Caco-2 (cell line): ENCODE measurements at regions not wholly inside any gene's neighbourhood (a gene's known extent, or its start where the extent isn't known, plus 50 kb on each side); places are given as distances from the start of the nearest gene placed in this dataset.

Source experiments
- BruUV-seq: library from RNA; stranded (reverse); fragments of 400-500 nt; replicated peaks from 2 replicates; lab custom pipeline; 2021; lab: Mats Ljungman, UMichigan
- CTCF ChIA-PET: fragments of 300-600 bp; sonication (Branson Sonifier 250); formaldehyde crosslinking; loops from one replicate; lab custom pipeline; 2022; ENCODE audit warnings: antibody characterized with exemption; lab: Charles Lee
- POLR2A ChIA-PET: fragments of 300-600 bp; sonication (Branson Sonifier 250); formaldehyde crosslinking; loops from one replicate; lab custom pipeline; 2022; ENCODE audit warnings: antibody characterized with exemption; lab: Charles Lee
- DNase-seq, 2 experiments: peaks; one replicate each; pipeline versions ENCODE4 v3.0.0 to v3.0.0-alpha.2; 2020 to 2022
- H3K27me3 ChIP-seq: replicated peaks from 2 replicates; pipeline ENCODE4 v1.6.0; 2011; ENCODE audit warnings: low read length; ENCODE audit not compliant: control insufficient read depth, insufficient read depth
- H3K36me3 ChIP-seq: 2 replicates; pipeline ENCODE4 v1.5.1; 2011; ENCODE audit warnings: low read length; ENCODE audit not compliant: control insufficient read depth, insufficient read depth
- H3K4me1 ChIP-seq: fragments of 250-450 bp; sonication (Bioruptor Pico); 2 replicates; pipeline ENCODE4 v1.5.1; 2020; ENCODE audit warnings: mild to moderate bottlenecking
- H3K4me3 ChIP-seq: 2 replicates; pipeline ENCODE4 v1.5.1; 2011; ENCODE audit warnings: low read depth, mild to moderate bottlenecking, control low read depth, low read length
- H3K9me3 ChIP-seq: fragments of 250-450 bp; sonication (Bioruptor Pico); 2 replicates; pipeline ENCODE4 v1.5.1; 2020; ENCODE audit warnings: mild to moderate bottlenecking, moderate library complexity
- H3K27ac Mint-ChIP-seq: one replicate; pipeline ENCODE4 v1.8.0; 2022; ENCODE audit warnings: mixed read lengths; ENCODE audit not compliant: unreplicated experiment
- H3K27me3 Mint-ChIP-seq: one replicate; pipeline ENCODE4 v1.8.0; 2022; ENCODE audit warnings: mixed read lengths; ENCODE audit not compliant: insufficient read depth, unreplicated experiment
- H3K36me3 Mint-ChIP-seq: one replicate; pipeline ENCODE4 v1.8.0; 2022; ENCODE audit warnings: mild to moderate bottlenecking, mixed read lengths; ENCODE audit not compliant: insufficient read depth, unreplicated experiment
- H3K4me1 Mint-ChIP-seq: one replicate; pipeline ENCODE4 v1.8.0; 2022; ENCODE audit warnings: low read depth, mixed read lengths; ENCODE audit not compliant: unreplicated experiment
- H3K4me3 Mint-ChIP-seq: one replicate; pipeline ENCODE4 v1.8.0; 2022; ENCODE audit warnings: mild to moderate bottlenecking, moderate library complexity, mixed read lengths; ENCODE audit not compliant: unreplicated experiment
- H3K9me3 Mint-ChIP-seq: one replicate; pipeline ENCODE4 v1.8.0; 2022; ENCODE audit warnings: mixed read lengths; ENCODE audit not compliant: unreplicated experiment
- intact Hi-C: fragments of 100-400 bp; cut with micrococcal nuclease; formaldehyde crosslinking; loops from one replicate; pipeline ENCODE4 v1.10.0; 2022; ENCODE audit not compliant: unreplicated experiment
- TF ChIP-seq, protein P1 (sequence below), 2 experiments: fragments of 200-600 bp in 1 of 2; IDR thresholded peaks; 1 replicate in 1 of 2; 2 replicates in 1 of 2; pipeline versions ENCODE4 v1.5.1 to v1.8.0; 2011 to 2022; ENCODE audit warnings: antibody characterized with exemption in 1 of 2, control low read depth in 1 of 2, inconsistent platforms in 1 of 2, low read depth in 1 of 2, low read length in 1 of 2, mild to moderate bottlenecking in 1 of 2, moderate library complexity in 1 of 2; ENCODE audit not compliant: insufficient read depth in 1 of 2, severe bottlenecking in 1 of 2, unreplicated experiment in 1 of 2

DNA sequence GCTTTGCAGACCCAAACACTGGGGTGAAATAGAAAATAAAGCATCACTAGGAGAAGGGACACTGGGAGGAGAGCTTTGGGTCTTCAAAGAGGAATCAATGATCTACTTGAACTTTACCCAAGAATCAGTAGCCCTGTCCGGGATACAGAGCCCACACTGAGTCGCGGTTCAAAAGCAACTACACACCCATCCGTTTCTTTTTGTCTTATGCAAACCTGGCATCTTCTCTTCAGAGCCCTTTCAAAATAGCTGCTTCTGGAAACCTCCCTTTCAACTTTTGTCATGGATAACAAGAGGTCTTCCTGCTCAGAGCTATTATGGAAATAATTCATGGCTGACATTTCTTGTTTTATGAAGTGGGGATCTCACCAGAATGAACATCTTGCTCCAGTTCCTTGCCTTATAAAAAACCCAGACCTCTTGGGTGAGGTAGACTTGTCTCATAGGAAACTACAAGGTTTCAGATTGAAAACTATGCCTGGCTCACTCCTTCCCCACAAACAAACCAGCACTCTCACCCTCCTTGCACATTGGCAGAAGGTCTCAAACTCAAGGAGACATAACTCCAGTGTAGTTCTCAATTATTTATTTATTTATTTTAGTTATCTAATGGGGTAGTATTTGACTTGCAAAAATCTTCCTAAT, 115.1 kb upstream of the ARHGEF3 start:
- CTCF ChIA-PET = interaction anchor here (1.2 kb wide), 1 partner anchor 117 kb away, joined by 3 read pairs; no protein-coding TSS in a partner anchor
- Histone ChIP-seq H3K4me3 (no peak overlapping the region), H3K36me3 (no peaks in the 10 kb centered on the region), H3K27me3 (no peaks in the 10 kb centered on the region), H3K4me1 (no peaks in the 10 kb centered on the region), H3K9me3 (no peaks in the 10 kb centered on the region)
- intact Hi-C loops = no loop called here
- no peak overlapping the region for H3K4me3 Mint-ChIP-seq
- POLR2A ChIA-PET = no interaction called here
- H3K27ac Mint-ChIP-seq = no peak overlapping the region
- no TSS peak for BruUV-seq
- H3K36me3 Mint-ChIP-seq = no peaks in the 10 kb centered on the region
- no peak for DNase-seq
- no peaks in the 10 kb centered on the region for H3K27me3 Mint-ChIP-seq
- no peaks in the 10 kb centered on the region for H3K9me3 Mint-ChIP-seq
- TF ChIP-seq, protein P1, sequence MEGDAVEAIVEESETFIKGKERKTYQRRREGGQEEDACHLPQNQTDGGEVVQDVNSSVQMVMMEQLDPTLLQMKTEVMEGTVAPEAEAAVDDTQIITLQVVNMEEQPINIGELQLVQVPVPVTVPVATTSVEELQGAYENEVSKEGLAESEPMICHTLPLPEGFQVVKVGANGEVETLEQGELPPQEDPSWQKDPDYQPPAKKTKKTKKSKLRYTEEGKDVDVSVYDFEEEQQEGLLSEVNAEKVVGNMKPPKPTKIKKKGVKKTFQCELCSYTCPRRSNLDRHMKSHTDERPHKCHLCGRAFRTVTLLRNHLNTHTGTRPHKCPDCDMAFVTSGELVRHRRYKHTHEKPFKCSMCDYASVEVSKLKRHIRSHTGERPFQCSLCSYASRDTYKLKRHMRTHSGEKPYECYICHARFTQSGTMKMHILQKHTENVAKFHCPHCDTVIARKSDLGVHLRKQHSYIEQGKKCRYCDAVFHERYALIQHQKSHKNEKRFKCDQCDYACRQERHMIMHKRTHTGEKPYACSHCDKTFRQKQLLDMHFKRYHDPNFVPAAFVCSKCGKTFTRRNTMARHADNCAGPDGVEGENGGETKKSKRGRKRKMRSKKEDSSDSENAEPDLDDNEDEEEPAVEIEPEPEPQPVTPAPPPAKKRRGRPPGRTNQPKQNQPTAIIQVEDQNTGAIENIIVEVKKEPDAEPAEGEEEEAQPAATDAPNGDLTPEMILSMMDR (IDR thresholded peaks at IDR 0.05; ENCODE audit: insufficient read depth in 1 of 2, low read depth in 1 of 2, low read length in 1 of 2, severe bottlenecking in 1 of 2, unreplicated experiment in 1 of 2) = no peak
- no peaks in the 10 kb centered on the region for H3K4me1 Mint-ChIP-seq

DNA sequence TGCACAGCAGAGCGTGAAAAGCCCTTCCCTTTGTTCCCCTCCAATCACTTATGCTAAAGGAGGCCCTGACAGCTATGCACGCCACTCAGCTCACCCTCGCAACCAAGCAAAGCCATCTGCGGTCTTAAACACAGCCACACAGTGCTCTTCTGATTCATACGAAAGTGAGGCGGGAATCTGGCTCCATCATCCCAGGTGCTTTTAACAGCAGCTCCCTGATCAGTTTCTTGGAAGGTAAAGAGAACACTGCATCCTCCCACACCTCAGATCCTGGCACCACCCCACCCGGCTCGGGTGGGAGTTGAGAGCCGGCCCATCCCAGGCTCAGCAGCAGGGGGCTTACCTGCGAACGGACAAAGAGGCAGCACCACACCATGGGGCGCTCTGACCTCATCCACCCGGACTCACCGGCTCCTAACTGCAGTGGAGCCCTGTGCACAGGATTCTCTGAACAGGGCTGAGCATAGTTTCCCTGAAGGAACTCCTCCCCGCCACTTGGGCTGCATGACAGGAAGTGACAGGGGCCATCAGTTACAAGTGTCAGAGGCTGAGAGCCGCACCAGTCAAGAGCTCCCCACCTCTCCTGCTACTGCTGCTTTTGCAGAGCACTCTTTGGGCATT, 114.3 kb upstream of the ARHGEF3 start:
- intact Hi-C loops = no loop called here

DNA sequence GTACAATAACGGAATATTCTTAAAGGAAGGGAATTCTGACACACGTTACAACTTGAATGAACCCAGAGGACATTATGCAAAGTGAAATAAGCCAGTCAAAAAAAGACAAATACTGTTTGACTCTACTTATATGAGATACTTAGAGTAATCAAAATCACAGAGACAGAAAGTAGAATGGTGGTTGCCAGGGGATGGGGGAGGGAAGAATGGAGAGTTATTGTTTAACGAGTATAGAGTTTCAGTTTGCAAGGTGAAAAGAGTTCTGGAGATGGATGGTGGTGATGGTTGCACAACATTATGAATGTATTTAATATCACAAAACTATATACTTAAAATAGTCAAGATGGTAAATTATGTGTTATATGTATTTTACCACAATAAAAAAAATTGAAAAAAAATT, 112.9 kb upstream of the ARHGEF3 start:
- Mint-ChIP-seq H3K36me3 (no peaks in the 10 kb centered on the region), H3K27me3 (no peaks in the 10 kb centered on the region), H3K27ac (no peak overlapping the region), H3K4me1 (no peaks in the 10 kb centered on the region), H3K4me3 (no peak overlapping the region), H3K9me3 (no peaks in the 10 kb centered on the region)
- H3K4me3 ChIP-seq = no peak overlapping the region
- ChIA-PET POLR2A (no interaction called here), CTCF (no interaction called here)
- TF ChIP-seq, protein P1 (IDR thresholded peaks at IDR 0.05; ENCODE audit: insufficient read depth in 1 of 2, low read depth in 1 of 2, low read length in 1 of 2, severe bottlenecking in 1 of 2, unreplicated experiment in 1 of 2) = no peak
- H3K9me3 ChIP-seq = no peaks in the 10 kb centered on the region
- no peaks in the 10 kb centered on the region for H3K4me1 ChIP-seq
- H3K27me3 ChIP-seq = no peaks in the 10 kb centered on the region
- no peaks in the 10 kb centered on the region for H3K36me3 ChIP-seq
- DNase-seq = no peak
- intact Hi-C loops = no loop called here
- BruUV-seq = no TSS peak

More for the DNA sequence above, 114.3 kb upstream of the ARHGEF3 start:
- no peaks in the 10 kb centered on the region for H3K27me3 ChIP-seq
- CTCF ChIA-PET = interaction anchor here (1.2 kb wide), 1 partner anchor 116 kb away, joined by 3 read pairs; no protein-coding TSS in a partner anchor
- Mint-ChIP-seq H3K36me3 (no peaks in the 10 kb centered on the region), H3K4me3 (no peak overlapping the region), H3K4me1 (no peaks in the 10 kb centered on the region), H3K9me3 (no peaks in the 10 kb centered on the region), H3K27ac (no peak overlapping the region), H3K27me3 (no peaks in the 10 kb centered on the region)
- POLR2A ChIA-PET = no interaction called here
- TF ChIP-seq, protein P1 (IDR thresholded peaks at IDR 0.05; ENCODE audit: insufficient read depth in 1 of 2, low read depth in 1 of 2, low read length in 1 of 2, severe bottlenecking in 1 of 2, unreplicated experiment in 1 of 2) = no peak
- DNase-seq = no peak
- no peaks in the 10 kb centered on the region for H3K4me1 ChIP-seq
- no peak overlapping the region for H3K4me3 ChIP-seq
- no peaks in the 10 kb centered on the region for H3K9me3 ChIP-seq
- BruUV-seq = no TSS peak
- H3K36me3 ChIP-seq = no peaks in the 10 kb centered on the region
